ENCODE measurements at regions not wholly inside any gene's neighbourhood (a gene's known extent, or its start where the extent isn't known, plus 50 kb on each side); places are given as distances from the start of the nearest gene placed in this dataset.

GRCh38 chr18:44231936-44232335 is 448.8 kb upstream of the SETBP1 start:
- DNase-seq (ENCODE audit: low spot score), result no peak

DNA sequence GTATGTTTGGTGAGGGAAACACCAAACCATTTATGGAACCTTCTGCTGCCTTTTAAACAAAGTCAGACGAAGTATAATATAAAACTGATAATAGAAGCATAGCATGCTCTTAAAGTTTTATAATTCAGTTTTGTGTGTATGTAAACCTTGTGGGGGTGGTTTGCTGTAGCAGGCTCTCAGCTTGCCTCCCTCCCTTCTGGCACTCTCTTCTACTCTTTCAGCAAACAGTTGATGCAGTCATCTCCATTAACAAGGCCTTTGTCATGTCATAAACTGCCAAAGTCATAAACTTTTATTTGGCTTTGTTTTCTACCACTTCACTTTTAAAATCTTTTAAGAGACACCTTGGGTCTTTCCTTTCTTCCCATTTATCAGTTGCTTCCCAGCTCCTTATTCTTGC is 448.2 kb upstream of the SETBP1 start:
- DNase-seq (ENCODE audit: low spot score), result no peak

- DNase-seq (ENCODE audit: low spot score), result no peak
Measured at GRCh38 chr18:44238454-44238853, 442.2 kb upstream of the SETBP1 start.

DNA sequence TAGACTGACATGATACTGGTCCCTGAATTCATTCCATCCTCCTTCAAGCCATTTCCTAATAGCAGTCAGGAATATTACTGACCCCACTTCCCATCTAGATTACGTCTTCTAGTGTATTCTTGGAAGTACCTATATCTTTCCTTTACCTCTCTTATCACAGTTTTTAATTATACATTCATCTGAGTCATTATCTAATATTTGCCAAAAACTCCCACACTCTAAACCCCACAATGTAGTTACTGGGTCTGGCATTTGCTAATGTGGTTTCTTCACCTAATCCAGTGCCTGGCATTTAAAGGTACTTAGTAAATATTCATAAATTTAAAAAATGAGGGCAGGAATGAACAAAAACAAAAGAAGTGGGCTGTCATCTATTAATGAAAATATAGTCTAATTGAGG is 441.8 kb upstream of the SETBP1 start:
- no peak for DNase-seq (ENCODE audit: low spot score)

GRCh38 chr18:44241020-44241419 is 439.7 kb upstream of the SETBP1 start:
- DNase-seq (ENCODE audit: low spot score), result no peak

- DNase-seq (ENCODE audit: low spot score), result no peak
Measured at GRCh38 chr18:44245019-44245418, 435.7 kb upstream of the SETBP1 start.

DNA sequence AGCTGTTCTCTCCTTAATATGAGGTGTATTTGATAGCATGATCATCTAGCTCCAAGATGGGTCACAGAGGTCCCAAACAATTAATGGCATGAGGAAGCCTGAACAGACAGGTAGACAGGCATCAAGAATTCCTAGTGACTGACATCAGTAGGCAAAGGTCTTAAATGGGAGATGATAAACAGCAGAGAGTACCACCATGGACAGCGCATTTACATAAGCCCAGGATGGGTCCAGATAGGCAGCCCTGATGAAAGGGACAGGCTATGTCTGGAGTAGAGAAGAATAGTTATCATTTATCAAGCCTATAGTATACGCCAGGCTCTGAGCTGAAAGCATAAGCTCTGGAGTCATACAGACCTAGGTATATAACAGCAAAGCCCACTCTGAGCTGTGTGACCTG is 434.7 kb upstream of the SETBP1 start:
- DNase-seq (ENCODE audit: low spot score), result no peak

- DNase-seq (ENCODE audit: low spot score), result no peak
Measured at GRCh38 chr18:44258086-44258485, 422.6 kb upstream of the SETBP1 start.

GRCh38 chr18:44258576-44258975 is 422.1 kb upstream of the SETBP1 start:
- no peak for DNase-seq (ENCODE audit: low spot score)

DNA sequence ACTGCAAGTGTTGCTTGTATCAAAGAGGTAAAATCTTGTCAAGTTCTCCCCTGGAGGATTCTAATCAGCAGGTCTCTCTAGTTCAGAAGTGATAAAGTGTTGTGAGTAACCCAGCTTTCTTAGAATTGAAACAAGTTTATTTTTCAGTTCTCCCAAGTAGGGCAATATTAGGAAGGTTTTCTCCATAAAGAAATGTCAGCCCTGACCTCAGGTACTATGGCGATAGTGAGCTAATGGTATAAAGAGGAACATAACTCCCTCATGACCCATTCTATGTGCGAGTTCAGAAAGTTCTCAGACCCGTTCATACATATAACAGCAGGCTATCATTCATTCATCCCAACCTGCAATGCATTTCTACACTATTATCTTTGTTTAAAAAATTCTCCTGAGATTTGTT is 421.1 kb upstream of the SETBP1 start:
- DNase-seq (ENCODE audit: low spot score), result no peak

DNA sequence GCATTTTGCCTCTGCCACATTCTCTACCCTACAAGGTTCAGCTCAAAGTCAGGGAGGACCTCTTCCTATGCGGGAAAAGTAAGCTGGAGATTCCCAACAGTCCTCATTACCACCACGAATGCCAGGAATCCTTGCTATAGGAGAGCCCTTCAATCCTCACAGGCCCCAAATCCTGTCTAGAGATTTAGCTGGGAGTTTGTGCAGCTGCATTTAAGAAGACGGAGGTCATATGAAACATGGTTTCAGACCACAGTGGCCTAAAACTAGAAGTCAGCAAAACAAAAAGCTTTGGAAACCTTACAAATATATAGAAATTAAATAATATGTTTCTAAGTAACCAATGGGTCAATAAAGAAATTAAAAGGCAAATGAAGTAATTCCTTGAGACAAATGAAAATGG is 415.3 kb upstream of the SETBP1 start:
- DNase-seq (ENCODE audit: low spot score), result no peak

DNA sequence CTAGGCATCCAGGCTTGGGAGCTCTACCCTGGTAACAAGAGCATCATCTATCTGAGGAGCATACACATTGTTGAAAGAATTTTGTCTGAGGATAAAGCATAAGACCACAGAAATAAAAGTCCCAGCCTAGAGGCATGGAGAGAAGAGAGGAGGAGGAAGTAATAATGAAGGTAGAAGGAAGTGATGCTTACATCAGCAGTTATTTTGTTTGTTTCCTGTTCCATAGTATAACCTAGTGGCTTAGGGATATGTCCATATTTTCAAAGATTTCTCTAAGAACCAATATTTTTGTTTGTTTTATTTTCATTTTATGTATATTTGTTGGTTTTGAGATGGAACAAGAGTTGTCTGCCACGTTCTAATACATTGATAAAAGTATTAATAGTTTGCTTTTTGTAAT is 407.4 kb upstream of the SETBP1 start:
- DNase-seq (ENCODE audit: low spot score), result no peak

DNA sequence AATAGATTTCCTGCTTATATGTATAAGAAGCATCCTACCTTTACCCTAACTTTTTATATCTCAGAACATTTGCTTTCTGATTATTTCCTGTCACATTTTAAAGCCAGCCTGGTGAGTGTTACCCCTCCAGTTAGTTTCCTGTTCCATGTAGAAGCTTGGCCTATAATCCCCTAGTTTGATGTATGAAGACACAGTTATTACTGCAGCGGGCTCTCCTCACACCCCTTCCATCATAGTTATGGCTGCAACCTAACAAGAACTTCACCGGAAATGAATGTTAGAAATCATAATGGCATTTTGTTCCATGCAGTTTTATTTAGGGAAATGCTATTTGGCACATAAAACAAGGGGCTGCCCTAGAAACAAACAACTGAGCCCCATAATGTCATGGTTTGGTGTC is 400.2 kb upstream of the SETBP1 start:
- DNase-seq (ENCODE audit: low spot score), result no peak

- no peak for DNase-seq (ENCODE audit: low spot score)
Measured at GRCh38 chr18:44286049-44286448, 394.6 kb upstream of the SETBP1 start.

GRCh38 chr18:44290366-44290977 is 390.2 kb upstream of the SETBP1 start:
- DNase-seq (ENCODE audit: low spot score), result no peak

GRCh38 chr18:44298566-44298965 is 382.1 kb upstream of the SETBP1 start:
- DNase-seq (ENCODE audit: low spot score), result no peak

- DNase-seq (ENCODE audit: low spot score), result peak; percentile 16
Measured at GRCh38 chr18:44309185-44309584, 371.5 kb upstream of the SETBP1 start.

GRCh38 chr18:44320619-44321460 is 359.8 kb upstream of the SETBP1 start:
- no peak for DNase-seq (ENCODE audit: low spot score)

DNA sequence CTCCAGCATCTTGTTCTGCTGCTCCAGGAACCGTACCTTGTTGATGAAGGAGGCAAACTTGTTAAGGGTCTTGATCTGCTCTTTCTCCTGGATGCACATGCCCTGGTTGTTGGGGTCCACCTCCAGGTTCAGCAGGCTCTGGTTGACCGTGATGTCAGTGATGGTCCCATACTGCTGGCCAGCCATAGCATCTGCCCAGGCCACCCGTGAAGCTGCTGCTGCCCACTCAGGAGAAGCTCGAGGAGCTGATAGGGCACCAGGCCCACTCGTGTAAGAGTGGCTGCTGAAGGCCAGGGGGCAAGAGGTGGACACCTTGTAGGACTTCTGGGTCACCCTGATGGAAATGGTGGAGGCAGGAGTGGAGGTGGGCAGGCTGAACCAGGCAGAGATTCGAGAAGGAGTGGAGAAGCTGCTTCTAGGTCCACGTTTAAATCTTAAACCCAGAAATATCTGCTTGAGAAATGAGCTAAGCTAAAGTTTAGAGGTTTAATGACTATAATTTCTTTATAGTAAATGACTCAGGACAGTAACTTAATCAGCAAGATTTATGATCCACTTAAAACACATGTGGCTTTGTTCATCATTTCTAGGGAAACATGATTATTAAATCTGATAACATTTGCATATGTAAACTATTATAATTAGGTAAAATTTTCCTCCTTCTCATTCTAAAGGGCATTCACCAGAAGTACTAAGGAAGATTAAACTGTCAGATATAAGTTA is 358.7 kb upstream of the SETBP1 start:
- DNase-seq (ENCODE audit: low spot score), result no peak

DNA sequence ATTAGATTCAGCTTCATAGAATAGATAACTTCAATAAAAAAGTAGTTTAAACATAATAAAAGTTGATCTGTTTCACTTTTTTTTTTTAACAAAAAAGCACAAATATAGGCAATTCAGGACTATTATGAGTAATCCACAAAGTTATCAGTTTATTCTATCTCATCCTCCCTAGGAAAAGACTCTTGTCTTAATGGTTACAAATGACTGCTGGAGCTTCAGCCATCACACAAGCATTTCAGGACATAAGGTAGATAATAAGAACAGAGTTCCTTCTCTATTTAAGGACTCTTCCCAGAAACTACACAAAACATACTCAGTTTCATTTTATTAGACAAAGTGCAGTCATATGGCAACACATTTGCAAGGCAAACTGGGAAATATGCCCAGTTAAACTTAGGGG is 357.6 kb upstream of the SETBP1 start:
- no peak for DNase-seq (ENCODE audit: low spot score)

GRCh38 chr18:44324361-44324760 is 356.3 kb upstream of the SETBP1 start:
- no peak for DNase-seq (ENCODE audit: low spot score)

GRCh38 chr18:44325903-44326635 is 354.6 kb upstream of the SETBP1 start:
- peak; percentile 46 for DNase-seq (ENCODE audit: low spot score)

Data from GM03348 (cell line).